Common myeloid progenitor, CD34-positive (primary cell): ENCODE measurements at regions not wholly inside any gene's neighbourhood (a gene's known extent, or its start where the extent isn't known, plus 50 kb on each side); places are given as distances from the start of the nearest gene placed in this dataset.
A peak's percentile ranks its signal among the peaks of the same experiment; 100 is the strongest.

Source experiments
- CTCF ChIA-PET: fragments of 350-600 bp; sonication (Branson Sonifier 250); formaldehyde crosslinking; loops from one replicate; lab custom pipeline; 2021; ENCODE audit warnings: antibody characterized with exemption; lab: Charles Lee
- POLR2A ChIA-PET: fragments of 350-600 bp; sonication (Branson Sonifier 250); formaldehyde crosslinking; loops from one replicate; lab custom pipeline; 2021; ENCODE audit warnings: antibody characterized with exemption; lab: Charles Lee
- DNase-seq, 3 donors: peaks; one replicate each; pipeline versions ENCODE4 v3.0.0 to v3.0.0-alpha.2; 2013
- H3K27ac ChIP-seq, 2 experiments: 1 replicate in 1 of 2; 2 replicates in 1 of 2; pipeline ENCODE4 v1.7.0; 2013; ENCODE audit warnings: inconsistent platforms in 2 of 2, low read length in 2 of 2, mild to moderate bottlenecking in 2 of 2, low read depth in 1 of 2, moderate library complexity in 1 of 2; ENCODE audit not compliant: severe bottlenecking in 2 of 2, insufficient read depth in 1 of 2, poor library complexity in 1 of 2
- H3K27me3 ChIP-seq, 5 experiments: replicated peaks in 2 of 5; 1 replicate in 3 of 5; 2 replicates in 2 of 5; pipeline versions ENCODE4 v1.6.1 to v1.7.0; 2013; ENCODE audit warnings: low read length in 4 of 5, mild to moderate bottlenecking in 2 of 5, moderate library complexity in 2 of 5, inconsistent platforms in 1 of 5; ENCODE audit not compliant: insufficient read depth in 5 of 5, control insufficient read depth in 4 of 5
- H3K36me3 ChIP-seq, 4 experiments: 1 replicate in 2 of 4; 2 replicates in 2 of 4; pipeline versions ENCODE4 v1.6.1 to v1.7.0; 2013; ENCODE audit warnings: low read length in 3 of 4, control low read depth in 1 of 4, mild to moderate bottlenecking in 1 of 4; ENCODE audit not compliant: control insufficient read depth in 4 of 4, insufficient read depth in 4 of 4
- H3K4me1 ChIP-seq, 4 experiments: 1 replicate in 3 of 4; 2 replicates in 1 of 4; pipeline versions ENCODE4 v1.6.1 to v1.7.1; 2013; ENCODE audit warnings: low read length in 3 of 4, mild to moderate bottlenecking in 3 of 4, control low read depth in 1 of 4, inconsistent platforms in 1 of 4, moderate library complexity in 1 of 4; ENCODE audit not compliant: control insufficient read depth in 4 of 4, insufficient read depth in 4 of 4; ENCODE audit errors: control extremely low read depth in 1 of 4
- H3K4me3 ChIP-seq, 7 experiments: 1 replicate in 4 of 7; 2 replicates in 3 of 7; pipeline versions ENCODE4 v1.5.1 to v1.7.0; 2013; ENCODE audit warnings: mild to moderate bottlenecking in 7 of 7, low read length in 6 of 7, moderate library complexity in 6 of 7, inconsistent platforms in 2 of 7, low read depth in 2 of 7, control low read depth in 1 of 7; ENCODE audit not compliant: insufficient read depth in 4 of 7, control insufficient read depth in 1 of 7; ENCODE audit errors: extremely low read depth in 1 of 7
- H3K9me3 ChIP-seq, 5 experiments: 1 replicate in 4 of 5; 2 replicates in 1 of 5; pipeline versions ENCODE4 v1.6.1 to v1.7.1; 2013; ENCODE audit warnings: low read length in 4 of 5, mild to moderate bottlenecking in 2 of 5, inconsistent platforms in 1 of 5, low read depth in 1 of 5, moderate library complexity in 1 of 5; ENCODE audit not compliant: control insufficient read depth in 4 of 5, insufficient read depth in 2 of 5; ENCODE audit errors: control extremely low read depth in 1 of 5
- WGBS: methylation state at CpG from one replicate; pipeline ENCODE4 v1.1.5; 2013; ENCODE audit not compliant: insufficient coverage; 5-methylcytosine and 5-hydroxymethylcytosine counted together

DNA sequence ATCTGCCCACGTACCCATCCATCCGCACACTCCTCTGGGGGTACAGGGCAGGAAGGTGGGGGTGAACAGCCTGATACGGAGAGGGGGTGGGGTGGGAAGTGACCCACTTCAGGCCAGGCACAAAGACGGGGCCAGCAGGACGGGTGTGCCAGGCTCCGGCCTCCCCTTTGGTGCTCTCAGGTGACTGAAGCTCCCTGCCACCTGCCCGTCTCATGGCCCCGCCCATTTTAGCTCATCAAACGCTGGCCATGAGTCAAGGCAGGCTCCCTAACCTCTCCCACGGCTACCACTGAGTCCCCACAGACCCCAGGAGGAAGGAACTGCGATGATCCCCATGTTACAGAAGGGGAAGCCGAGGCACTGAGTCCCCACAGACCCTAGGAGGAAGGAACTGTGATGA, 109.6 kb downstream of the CRYAA start:
- Histone ChIP-seq H3K4me1 (no peaks in the 10 kb centered on the region), H3K27me3 (peaks cover 0 to 46% (median 10%) of the 10 kb centered on the region in 5 experiments), H3K4me3 (no peak overlapping the region), H3K9me3 (no peaks in the 10 kb centered on the region), H3K36me3 (no peaks in the 10 kb centered on the region), H3K27ac (no peak overlapping the region)
- POLR2A ChIA-PET = no interaction called here
- DNase-seq = no peak
- WGBS = 63% methylated on average over 7 of the region's 12 CpGs
- CTCF ChIA-PET = interaction anchor here (1.8 kb wide), 1 partner anchor 72 kb away, joined by 6 read pairs; no protein-coding TSS in a partner anchor

- Histone ChIP-seq H3K36me3 (no peaks in the 10 kb centered on the region), H3K4me3 (no peak overlapping the region), H3K9me3 (no peaks in the 10 kb centered on the region), H3K27me3 (peaks cover 0 to 46% (median 10%) of the 10 kb centered on the region in 5 experiments), H3K27ac (no peak overlapping the region), H3K4me1 (no peaks in the 10 kb centered on the region)
- no peak for DNase-seq
- ChIA-PET POLR2A (no interaction called here), CTCF (interaction anchor here (1.7 to 1.8 kb wide), 2 partner anchors 10 to 71 kb away, joined by 6 read pairs; no protein-coding TSS in a partner anchor)
- 45% methylated on average over 20 of the region's 30 CpGs for WGBS
These were observed 108.9 kb downstream of the CRYAA start for GRCh38 chr21:43277481-43278351.

DNA sequence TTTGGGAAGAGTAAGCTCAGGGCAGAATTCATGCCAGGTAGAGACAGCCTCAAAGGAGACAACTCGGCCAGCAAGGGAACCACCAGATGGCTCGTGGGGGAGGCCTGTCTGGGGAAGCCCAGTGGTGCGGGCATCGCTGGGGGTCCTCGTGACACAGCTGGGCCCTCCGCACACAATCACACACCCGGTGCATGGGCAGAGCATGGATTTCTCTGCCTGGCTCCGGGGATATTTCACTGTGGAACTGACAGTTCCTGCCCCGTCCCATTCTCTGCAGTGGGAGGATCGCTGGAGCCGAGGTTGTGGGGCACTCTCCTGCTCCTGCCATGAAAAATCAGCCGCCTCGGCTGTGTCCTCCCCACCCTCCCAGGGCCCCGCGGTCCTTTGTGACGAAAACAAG, 108.0 kb downstream of the CRYAA start:
- Histone ChIP-seq H3K4me3 (no peak overlapping the region), H3K27ac (no peak overlapping the region), H3K27me3 (peaks cover 0 to 49% (median 10%) of the 10 kb centered on the region in 5 experiments), H3K36me3 (no peaks in the 10 kb centered on the region), H3K4me1 (no peaks in the 10 kb centered on the region), H3K9me3 (no peaks in the 10 kb centered on the region)
- WGBS = 80% methylated on average over 12 of the region's 16 CpGs
- DNase-seq = no peak
- POLR2A ChIA-PET = no interaction called here
- CTCF ChIA-PET = interaction anchor here (0.5 to 1.7 kb wide), 2 partner anchors 9 to 1723 kb away, joined by 4 to 6 read pairs; no protein-coding TSS in a partner anchor

DNA sequence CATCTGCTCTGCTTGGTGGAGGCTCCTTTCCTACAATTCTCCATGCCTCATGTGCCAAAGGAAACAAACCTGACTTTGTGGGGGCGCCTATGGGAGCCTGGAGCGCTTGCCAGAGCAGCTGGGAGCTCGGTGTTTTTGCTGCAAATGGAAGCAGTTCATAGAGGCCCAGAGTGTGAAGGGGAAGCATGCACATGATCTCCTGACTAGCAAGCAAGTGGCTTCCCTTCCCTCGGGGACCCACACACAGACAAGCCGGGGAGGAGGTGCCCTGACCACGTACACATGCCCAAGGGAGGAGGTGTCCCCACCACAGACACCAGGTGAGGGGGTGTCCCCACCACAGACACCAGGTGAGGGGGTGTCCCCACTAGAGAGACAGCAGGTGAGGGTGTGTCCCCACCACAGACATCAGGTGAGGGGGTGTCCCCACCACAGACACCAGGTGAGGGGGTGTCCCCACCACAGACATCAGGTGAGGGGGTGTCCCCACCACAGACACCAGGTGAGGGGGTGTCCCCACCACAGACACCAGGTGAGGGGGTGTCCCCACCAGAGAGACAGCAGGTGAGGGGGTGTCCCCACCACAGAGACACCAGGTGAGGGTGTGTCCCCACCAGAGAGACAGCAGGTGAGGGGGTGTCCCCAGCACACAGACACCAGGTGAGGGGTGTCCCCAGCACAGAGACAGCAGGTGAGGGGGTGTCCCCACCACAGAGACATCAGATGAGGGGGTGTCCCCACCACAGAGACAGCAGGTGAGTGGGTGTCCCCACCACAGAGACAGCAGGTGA, 106.8 kb downstream of the CRYAA start:
- 36% methylated on average over 4 of the region's 6 CpGs for WGBS
- peak in 2 of 3 donors; percentile 28 to 32 for DNase-seq
- ChIA-PET CTCF (interaction anchor here (1.7 kb wide), 1 partner anchor 8 kb away, joined by 6 read pairs; no protein-coding TSS in a partner anchor), POLR2A (no interaction called here)
- Histone ChIP-seq H3K4me3 (no peak overlapping the region), H3K36me3 (no peaks in the 10 kb centered on the region), H3K4me1 (no peaks in the 10 kb centered on the region), H3K9me3 (no peaks in the 10 kb centered on the region), H3K27me3 (peaks cover 0 to 49% (median 10%) of the 10 kb centered on the region in 5 experiments), H3K27ac (no peak overlapping the region)

DNA sequence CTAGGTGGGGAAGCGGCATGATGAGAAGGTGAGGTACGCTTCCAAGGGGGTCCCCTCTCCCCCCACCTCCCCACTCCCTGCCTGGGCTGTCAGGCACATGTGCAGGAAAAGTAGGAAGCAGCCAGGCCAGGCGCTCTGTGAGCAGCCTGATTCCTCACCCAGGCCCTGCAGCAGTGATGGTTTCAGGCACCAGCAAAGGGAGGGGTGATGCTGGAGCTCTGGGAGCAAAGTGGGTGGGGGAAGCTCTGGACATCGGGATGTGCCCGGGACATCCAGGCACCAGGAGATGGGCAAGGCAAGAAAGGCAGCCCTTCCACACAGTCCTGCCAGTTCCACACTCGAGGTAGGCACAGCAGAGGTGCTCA, 106.1 kb downstream of the CRYAA start:
- Histone ChIP-seq H3K27me3 (peaks cover 0 to 49% (median 10%) of the 10 kb centered on the region in 5 experiments), H3K27ac (no peak overlapping the region), H3K9me3 (no peaks in the 10 kb centered on the region), H3K36me3 (no peaks in the 10 kb centered on the region), H3K4me1 (no peaks in the 10 kb centered on the region), H3K4me3 (no peak overlapping the region)
- 92% methylated on average over 3 of the region's 6 CpGs for WGBS
- DNase-seq = no peak
- POLR2A ChIA-PET = no interaction called here
- CTCF ChIA-PET = no interaction called here

- DNase-seq = no peak
- no peak overlapping the region for H3K4me3 ChIP-seq
- H3K9me3 ChIP-seq = no peaks in the 10 kb centered on the region
- 97% methylated on average over 12 of the region's 21 CpGs for WGBS
- CTCF ChIA-PET = interaction anchor here (1.4 kb wide), 1 partner anchor 73 kb away, joined by 3 read pairs; no protein-coding TSS in a partner anchor
- H3K36me3 ChIP-seq = no peaks in the 10 kb centered on the region
- H3K4me1 ChIP-seq = no peaks in the 10 kb centered on the region
- POLR2A ChIA-PET = interaction anchor here (0.6 kb wide), 1 partner anchor 417 kb away, joined by 3 read pairs; no protein-coding TSS in a partner anchor
- H3K27me3 ChIP-seq = peaks cover 0 to 48% (median 10%) of the 10 kb centered on the region in 5 experiments
- no peak overlapping the region for H3K27ac ChIP-seq
These were observed 105.5 kb downstream of the CRYAA start for GRCh38 chr21:43274022-43274945.
